SKM-1 (cell line): ENCODE measurements at regions not wholly inside any gene's neighbourhood (a gene's known extent, or its start where the extent isn't known, plus 50 kb on each side); places are given as distances from the start of the nearest gene placed in this dataset.

Experiments
- DNase-seq: peaks from one replicate; lab custom pipeline; 2025; ENCODE audit not compliant: unreplicated experiment; lab: John Stamatoyannopoulos, UW

GRCh38 chr3:86180696-86181095, 810.3 kb downstream of the VGLL3 start:
- DNase-seq = no peak

DNA sequence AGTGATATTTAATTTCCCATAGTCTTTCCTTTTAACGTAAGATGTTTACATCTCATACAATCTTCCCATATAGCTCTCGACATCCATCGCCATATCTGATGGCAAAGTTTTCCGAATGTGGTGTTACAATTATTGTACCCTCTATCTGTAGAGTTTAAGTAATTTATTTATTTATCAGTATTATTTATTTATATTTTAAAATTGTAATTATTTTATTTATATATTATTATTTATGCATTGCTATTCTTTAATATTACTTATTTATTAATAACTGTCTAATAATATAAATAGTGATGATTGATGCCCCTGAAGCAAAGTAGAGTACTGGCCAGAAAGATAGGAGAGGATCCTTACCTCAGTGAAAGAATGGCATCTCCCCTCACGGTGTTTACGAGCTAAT, 812.9 kb downstream of the VGLL3 start:
- DNase-seq = no peak

- DNase-seq = no peak
Measured at GRCh38 chr3:86176445-86176784, 814.5 kb downstream of the VGLL3 start.

DNA sequence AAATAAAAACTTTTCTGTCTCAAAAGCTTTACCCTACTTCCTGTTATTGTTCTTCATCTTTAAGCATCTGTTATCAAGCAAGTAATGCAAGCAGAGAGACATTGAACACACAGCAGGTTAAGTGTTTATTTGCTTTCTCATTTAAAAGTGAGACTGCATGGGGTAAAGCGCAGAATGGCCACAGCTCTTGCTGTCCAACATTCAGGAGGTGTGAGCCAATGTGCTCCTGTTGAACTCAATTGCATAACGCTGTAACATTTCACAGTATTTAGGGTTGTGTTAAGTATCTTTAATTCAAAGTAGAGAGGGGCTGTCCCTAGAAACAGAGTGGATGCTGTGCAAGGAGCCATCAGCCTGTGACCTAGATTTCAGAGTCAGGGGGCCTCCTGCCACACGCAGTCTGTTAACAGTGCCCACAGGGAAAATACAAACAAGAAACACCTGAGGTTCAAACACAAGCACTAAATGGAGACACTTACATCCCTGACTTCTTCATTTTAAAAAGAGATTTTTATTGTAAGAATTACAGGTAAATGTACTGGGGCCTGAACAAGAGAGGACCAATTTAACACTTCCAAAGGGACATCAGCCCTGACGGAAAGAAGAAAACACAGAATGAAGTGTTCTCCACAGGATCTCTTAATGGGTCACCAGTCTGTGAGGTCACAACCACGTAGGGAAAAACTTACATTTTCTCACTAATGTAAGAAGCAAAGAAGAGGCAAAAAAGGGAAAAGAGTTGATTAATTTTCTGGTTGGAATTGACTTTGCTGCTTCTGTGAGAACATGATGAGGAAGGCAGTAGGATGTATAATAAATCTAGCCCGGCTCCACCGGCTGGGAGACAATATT, 815.1 kb downstream of the VGLL3 start:
- DNase-seq = no peak

DNA sequence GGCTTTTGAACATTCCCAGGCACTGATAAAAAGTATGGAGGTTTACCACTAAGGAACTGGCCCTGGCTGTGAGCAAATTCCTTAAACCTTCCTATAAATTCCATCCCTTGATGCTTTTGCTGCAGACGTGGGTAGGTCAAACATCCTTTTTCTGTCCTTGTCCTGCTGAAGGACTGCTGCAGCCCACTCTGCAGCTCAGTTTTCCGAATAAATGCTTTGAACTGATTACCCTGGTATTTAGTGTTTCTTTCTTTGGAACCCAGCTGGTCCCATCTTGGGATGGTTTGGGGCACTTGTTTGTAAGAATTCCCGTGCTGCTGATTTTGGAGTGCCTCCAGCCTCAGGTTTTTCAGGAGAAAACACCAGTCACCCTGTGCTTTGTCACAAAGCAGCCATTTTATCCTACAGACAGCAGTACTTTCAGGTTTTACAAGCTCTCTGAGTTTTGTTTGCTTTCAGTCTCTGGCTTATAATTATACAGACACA, 815.9 kb downstream of the VGLL3 start:
- no peak for DNase-seq

- no peak for DNase-seq
Measured at GRCh38 chr3:86173401-86173800, 817.5 kb downstream of the VGLL3 start.

- DNase-seq = no peak
Measured at GRCh38 chr3:86168512-86168911, 822.4 kb downstream of the VGLL3 start.

DNA sequence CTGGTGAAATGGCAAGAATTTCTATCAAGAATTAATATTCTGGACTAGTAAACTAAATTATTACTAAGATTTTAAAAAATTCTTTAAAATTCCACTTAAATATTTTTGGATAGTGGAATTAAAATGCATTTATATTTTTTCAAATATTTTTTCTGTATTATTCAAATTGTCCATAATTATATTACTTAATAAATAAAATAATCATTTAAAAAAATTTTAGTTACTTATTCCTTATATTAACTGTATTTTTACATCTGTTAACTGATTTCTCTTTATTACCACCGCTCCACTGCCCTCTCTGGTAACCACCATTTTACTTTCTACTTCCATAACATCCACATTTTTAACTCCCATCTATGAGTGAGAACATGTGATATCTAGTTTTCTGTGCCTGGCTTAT, 828.4 kb downstream of the VGLL3 start:
- DNase-seq = no peak

- DNase-seq = no peak
Measured at GRCh38 chr3:86161493-86161892, 829.5 kb downstream of the VGLL3 start.

GRCh38 chr3:86152620-86153019, 838.3 kb downstream of the VGLL3 start:
- no peak for DNase-seq

DNA sequence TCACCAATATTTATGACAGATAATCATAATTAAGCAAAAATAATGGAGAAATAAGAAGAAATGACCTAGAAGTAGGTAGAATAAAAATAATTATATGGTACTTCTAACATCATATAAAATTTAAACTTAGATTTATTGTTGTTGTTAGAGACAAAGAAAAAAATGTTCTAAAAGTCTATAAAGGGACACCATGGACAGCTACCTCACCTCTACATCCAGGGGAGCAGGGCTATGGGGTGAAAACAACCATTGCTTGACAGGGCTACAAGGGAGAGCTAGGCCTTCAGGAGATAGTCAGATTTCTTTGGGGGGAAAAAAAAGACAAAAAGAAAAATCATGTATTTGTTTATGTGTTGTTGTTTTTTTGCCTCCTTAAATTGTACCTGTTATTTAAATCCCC, 841.9 kb downstream of the VGLL3 start:
- no peak for DNase-seq

- DNase-seq = no peak
Measured at GRCh38 chr3:86147119-86147518, 843.8 kb downstream of the VGLL3 start.

- DNase-seq = no peak
Measured at GRCh38 chr3:86126552-86126951, 864.4 kb downstream of the VGLL3 start.
